ENCODE measurements at regions not wholly inside any gene's neighbourhood (a gene's known extent, or its start where the extent isn't known, plus 50 kb on each side); places are given as distances from the start of the nearest gene placed in this dataset.

DNA sequence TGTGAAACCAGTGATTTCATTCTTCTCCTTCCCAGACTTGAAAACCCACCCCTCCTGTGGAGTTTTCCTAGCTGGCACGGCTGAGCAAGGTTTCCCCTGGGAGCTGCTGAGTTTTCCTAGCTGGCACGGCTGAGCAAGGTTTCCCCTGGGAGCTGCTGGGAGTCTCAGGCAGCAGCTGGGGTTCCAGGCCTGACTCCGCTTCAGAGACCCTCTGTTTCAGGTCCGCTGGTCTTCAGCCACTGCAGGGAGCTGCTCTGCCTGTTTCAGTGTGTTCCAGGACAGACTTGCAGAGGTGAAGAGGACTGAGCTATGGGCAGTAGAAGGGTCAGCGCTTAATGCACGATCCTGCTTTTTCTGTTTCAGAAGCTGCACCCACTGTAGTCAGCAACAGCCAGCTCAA, 104.9 kb downstream of the XRCC2 start:
- Histone ChIP-seq H3K4me1 (ENCODE audit: control insufficient read depth, insufficient read depth, low read length) (no peaks in the 10 kb centered on the region), H3K4me3 (ENCODE audit: low read length) (no peak overlapping the region), H3K9me3 (ENCODE audit: control insufficient read depth, low read length) (no peaks in the 10 kb centered on the region), H3K27me3 (ENCODE audit: control insufficient read depth, insufficient read depth) (no peaks in the 10 kb centered on the region), H3K27ac (ENCODE audit: low read length) (no peak overlapping the region)
- intact Hi-C loops (cut with DNase I): no loop called here
- DNase-seq (no peak), ATAC-seq (no peak)
- WGBS: 54% methylated on average over 6 of the region's 6 CpGs

DNA sequence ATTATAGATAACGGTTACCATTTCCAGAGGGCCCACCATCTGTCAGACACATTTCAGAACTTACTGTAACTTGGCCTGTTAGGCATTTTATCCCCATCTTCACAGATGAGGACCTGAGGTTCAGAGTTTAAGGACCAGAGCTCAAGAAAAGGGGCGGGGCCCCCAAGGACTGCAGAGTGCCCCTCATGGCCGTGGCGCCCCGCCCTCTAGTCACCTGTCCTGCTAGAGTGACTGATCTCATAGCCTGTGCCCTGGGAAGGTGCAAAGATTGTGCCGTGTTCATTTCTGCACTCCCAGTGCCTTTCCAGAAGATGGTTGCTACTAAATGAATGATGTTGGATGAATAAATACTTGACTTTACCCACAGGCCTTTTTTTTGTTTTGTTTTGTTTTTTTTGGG, 107.0 kb downstream of the XRCC2 start:
- WGBS: 90% methylated on average over 6 of the region's 6 CpGs
- H3K27me3 ChIP-seq (ENCODE audit: control insufficient read depth, insufficient read depth): no peaks in the 10 kb centered on the region
- intact Hi-C loops (cut with DNase I): no loop called here

DNA sequence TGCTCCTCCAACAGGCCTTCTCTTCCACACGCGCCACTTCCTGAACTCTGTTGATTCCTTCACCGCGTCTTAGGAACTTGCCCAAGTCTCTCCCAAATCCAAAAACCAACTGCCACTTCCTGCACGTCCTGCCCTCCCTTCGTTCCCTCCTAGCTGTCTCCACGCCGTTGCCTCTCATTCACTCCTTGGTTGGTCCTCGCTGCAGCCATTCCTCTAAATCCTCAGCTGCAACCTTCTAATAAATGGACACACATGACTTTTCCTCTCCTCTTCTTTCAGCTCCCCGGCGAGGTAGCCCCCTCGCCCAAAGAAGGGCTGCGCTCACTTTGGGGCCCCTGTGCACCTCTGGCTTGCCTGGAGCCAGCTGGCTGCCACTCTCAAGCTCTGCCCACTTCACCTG, 110.2 kb downstream of the XRCC2 start:
- ATAC-seq (no peak), DNase-seq (no peak)
- no peak overlapping the region for H3K27ac ChIP-seq (ENCODE audit: low read length)
- H3K27me3 ChIP-seq (ENCODE audit: control insufficient read depth, insufficient read depth): no peaks in the 10 kb centered on the region
- H3K4me1 ChIP-seq (ENCODE audit: control insufficient read depth, insufficient read depth, low read length): no peaks in the 10 kb centered on the region
- no peaks in the 10 kb centered on the region for H3K9me3 ChIP-seq (ENCODE audit: control insufficient read depth, low read length)
- intact Hi-C loops (cut with DNase I): no loop called here
- no peak overlapping the region for H3K4me3 ChIP-seq (ENCODE audit: low read length)
- 59% methylated on average over 13 of the region's 13 CpGs for WGBS

More for the DNA sequence above, 107.0 kb downstream of the XRCC2 start:
- H3K9me3 ChIP-seq (ENCODE audit: control insufficient read depth, low read length): no peaks in the 10 kb centered on the region
- DNase-seq (no peak), ATAC-seq (no peak)
- H3K4me3 ChIP-seq (ENCODE audit: low read length): no peak overlapping the region
- H3K4me1 ChIP-seq (ENCODE audit: control insufficient read depth, insufficient read depth, low read length): no peaks in the 10 kb centered on the region
- H3K27ac ChIP-seq (ENCODE audit: low read length): no peak overlapping the region

DNA sequence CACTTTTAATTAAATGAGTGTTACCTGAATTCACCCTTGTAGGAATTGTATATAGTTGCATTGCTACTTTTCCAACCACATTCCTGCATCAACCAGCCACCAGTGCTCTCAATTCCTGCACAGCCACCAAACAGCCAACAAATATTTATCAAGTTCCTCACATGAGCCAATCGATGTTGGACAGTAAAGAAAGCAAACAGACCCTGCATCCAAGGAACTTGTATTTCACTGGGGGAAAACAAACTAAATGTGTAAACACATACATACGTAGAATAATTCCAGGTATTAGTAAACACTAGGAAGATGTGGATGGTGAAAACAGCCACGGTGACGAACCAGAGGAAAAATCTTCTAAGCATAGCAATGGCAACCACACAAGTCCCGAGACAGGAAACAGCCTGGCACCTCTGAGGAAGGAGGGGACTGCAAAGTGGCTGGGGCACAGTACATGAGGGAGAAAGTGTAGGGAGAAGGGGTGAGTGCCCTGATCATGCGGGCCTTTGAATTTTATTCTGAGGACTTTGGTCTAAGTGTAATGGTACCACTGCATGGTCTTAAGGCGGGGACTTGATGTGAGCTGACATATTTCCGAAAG, 111.2 kb downstream of the XRCC2 start:
- ATAC-seq (no peak), DNase-seq (no peak)
- Histone ChIP-seq H3K27ac (ENCODE audit: low read length) (no peak overlapping the region), H3K27me3 (ENCODE audit: control insufficient read depth, insufficient read depth) (no peaks in the 10 kb centered on the region), H3K9me3 (ENCODE audit: control insufficient read depth, low read length) (no peaks in the 10 kb centered on the region), H3K4me1 (ENCODE audit: control insufficient read depth, insufficient read depth, low read length) (no peaks in the 10 kb centered on the region), H3K4me3 (ENCODE audit: low read length) (no peak overlapping the region)
- WGBS: 70% methylated on average over 8 of the region's 8 CpGs
- intact Hi-C loops (cut with DNase I): no loop called here

DNA sequence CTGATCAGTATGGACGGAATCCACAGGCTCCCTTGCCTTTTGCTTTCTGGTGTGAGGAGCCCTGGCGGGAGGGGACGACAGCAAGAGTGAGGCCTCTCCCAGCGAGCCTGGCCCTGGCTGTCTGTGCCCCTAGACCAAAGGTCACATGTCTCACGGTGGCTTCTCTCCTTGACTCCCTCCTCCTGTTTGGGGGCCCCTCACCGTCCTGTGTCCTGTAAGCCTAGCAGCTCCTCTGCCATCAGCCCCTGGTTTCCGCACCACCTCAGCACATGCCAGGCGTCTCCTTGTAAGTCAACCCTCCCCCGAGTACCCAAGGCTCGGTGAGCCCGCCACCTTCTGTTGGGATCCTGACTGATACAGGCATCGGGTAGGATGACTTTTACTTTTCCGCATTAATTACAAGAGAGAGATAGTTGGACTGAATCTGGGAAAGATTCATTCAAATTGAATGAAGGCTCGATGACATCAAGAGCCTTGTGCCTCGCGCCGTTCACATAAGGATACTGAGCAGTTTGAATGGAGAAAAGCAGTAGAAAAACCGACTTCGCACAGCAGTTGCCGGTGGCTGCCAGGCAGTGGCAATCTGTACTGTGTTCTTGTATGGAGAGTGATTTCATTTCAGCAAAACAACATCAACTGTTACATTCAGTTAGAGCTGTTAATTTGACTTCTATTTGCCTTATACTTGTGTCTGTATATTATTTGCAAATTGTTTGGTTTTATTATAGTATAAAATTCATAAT, 119.8 kb downstream of the XRCC2 start:
- intact Hi-C loops (cut with DNase I): no loop called here
- no peak for DNase-seq
- H3K27me3 ChIP-seq (ENCODE audit: control insufficient read depth, insufficient read depth): no peaks in the 10 kb centered on the region
- 81% methylated on average over 20 of the region's 20 CpGs for WGBS
- H3K27ac ChIP-seq (ENCODE audit: low read length): no peak overlapping the region
- no peaks in the 10 kb centered on the region for H3K4me1 ChIP-seq (ENCODE audit: control insufficient read depth, insufficient read depth, low read length)
- H3K4me3 ChIP-seq (ENCODE audit: low read length): no peak overlapping the region
- ATAC-seq: no peak
- H3K9me3 ChIP-seq (ENCODE audit: control insufficient read depth, low read length): no peaks in the 10 kb centered on the region

DNA sequence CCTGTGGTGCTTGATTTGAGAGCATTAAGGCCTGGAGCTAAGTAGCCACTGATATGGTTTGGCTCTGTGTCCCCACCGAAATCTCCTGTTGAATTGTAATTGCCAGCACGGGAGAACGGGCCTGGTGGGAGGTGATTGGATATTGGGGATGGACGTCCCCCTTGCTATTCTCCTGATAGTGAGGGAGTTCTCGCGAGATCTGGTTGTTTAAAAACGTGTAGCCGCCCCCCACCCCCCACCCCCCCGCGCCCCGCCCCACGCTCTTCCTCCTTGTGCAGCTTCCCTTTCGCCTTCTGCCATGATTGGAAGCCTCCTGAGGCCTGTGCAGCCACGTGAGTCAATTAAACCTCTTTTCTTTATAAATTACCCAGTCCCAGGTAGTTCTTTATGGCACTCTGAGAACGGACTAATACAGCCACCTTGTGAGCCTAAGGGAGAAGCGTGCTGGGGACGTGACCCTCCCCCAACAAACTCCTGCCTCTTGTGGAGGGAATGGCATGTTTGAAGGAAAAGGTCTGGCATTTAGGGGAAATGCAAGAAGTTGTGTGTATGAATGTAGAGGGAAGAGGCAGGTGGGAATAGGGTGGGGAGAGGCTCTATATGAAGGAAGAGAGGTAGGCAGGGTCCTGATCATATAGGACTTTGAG, 118.0 kb upstream of the KMT2C start:
- no peaks in the 10 kb centered on the region for H3K27me3 ChIP-seq (ENCODE audit: control insufficient read depth, insufficient read depth)
- ATAC-seq: no peak
- no peak overlapping the region for H3K27ac ChIP-seq (ENCODE audit: low read length)
- WGBS: 66% methylated on average over 17 of the region's 17 CpGs
- intact Hi-C loops (cut with DNase I): no loop called here
- DNase-seq: no peak
- H3K4me1 ChIP-seq (ENCODE audit: control insufficient read depth, insufficient read depth, low read length): no peaks in the 10 kb centered on the region
- no peak overlapping the region for H3K4me3 ChIP-seq (ENCODE audit: low read length)
- H3K9me3 ChIP-seq (ENCODE audit: control insufficient read depth, low read length): no peaks in the 10 kb centered on the region

DNA sequence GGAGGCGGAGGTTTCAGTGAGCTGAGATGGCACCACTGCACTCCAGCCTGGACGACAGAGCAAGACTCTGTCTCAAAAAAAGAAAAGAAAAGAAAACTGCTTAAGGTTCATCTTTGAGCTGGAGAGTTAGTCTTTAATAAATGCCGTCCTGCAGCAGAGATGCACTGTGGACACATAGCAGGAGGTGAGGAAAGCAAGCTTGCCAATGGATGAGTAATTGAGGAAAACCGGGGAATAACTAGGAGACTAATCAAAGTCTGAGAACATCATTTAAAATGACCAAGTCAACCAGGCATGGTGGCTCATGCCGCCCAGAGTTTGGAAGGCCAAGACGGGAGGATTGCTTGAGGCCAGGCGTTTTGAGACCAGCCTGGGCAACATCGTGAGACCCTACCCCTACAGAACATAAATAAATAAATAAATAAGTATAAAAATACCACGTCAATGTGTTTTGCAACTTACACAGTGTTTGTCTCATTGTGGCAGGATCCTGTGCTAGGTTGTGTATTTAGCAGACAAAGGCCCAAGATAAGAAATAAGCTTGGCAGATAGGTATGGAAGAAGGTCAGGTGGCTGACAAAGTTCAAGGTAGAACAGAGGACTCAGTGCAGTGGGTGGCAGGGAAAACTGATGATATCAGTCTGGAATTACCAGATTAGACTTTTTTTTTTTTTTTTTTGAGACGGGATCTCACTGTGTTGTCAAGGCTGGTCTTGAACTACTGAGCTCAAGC, 115.7 kb upstream of the KMT2C start:
- Histone ChIP-seq H3K4me1 (ENCODE audit: control insufficient read depth, insufficient read depth, low read length) (no peaks in the 10 kb centered on the region), H3K9me3 (ENCODE audit: control insufficient read depth, low read length) (no peaks in the 10 kb centered on the region), H3K27me3 (ENCODE audit: control insufficient read depth, insufficient read depth) (no peaks in the 10 kb centered on the region), H3K27ac (ENCODE audit: low read length) (no peak overlapping the region), H3K4me3 (ENCODE audit: low read length) (no peak overlapping the region)
- ATAC-seq (no peak), DNase-seq (no peak)
- WGBS: 87% methylated on average over 10 of the region's 10 CpGs
- intact Hi-C loops (cut with DNase I): no loop called here

DNA sequence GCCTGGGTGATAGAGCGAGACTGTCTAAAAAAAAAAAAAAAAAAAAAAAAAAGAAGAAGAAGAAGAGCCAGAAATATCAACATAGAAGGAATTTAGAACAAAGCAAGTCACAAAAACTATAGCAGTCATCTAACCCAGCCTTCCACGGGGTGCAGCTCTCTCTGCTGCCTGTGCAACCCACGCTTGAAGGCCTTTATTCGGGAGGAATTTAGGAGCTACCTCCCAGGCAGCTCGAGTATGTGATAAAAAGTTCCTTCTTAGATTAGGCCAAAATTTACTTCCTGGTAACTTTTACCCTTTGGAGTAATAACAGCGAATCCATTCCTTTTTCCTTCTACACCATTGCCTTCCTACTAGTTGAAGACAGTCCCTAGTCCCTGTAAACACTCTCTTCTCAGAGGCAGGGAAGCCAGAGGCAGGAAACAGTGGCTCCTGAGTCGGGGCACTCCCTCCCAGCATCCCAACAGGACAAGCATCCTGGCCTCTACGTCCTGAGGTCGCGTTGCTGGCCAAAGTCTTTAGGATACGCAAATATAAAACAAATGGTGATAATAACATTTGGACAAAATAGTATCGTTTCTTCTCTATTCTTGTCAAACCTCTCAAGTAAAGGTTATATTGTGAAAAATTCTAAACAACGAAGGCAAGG, 109.3 kb upstream of the KMT2C start:
- DNase-seq (no peak), ATAC-seq (no peak)
- WGBS: 58% methylated on average over 13 of the region's 13 CpGs
- no peaks in the 10 kb centered on the region for H3K9me3 ChIP-seq (ENCODE audit: control insufficient read depth, low read length)
- no peak overlapping the region for H3K27ac ChIP-seq (ENCODE audit: low read length)
- H3K4me1 ChIP-seq (ENCODE audit: control insufficient read depth, insufficient read depth, low read length): no peaks in the 10 kb centered on the region
- no peak overlapping the region for H3K4me3 ChIP-seq (ENCODE audit: low read length)
- intact Hi-C loops (cut with DNase I): no loop called here
- H3K27me3 ChIP-seq (ENCODE audit: control insufficient read depth, insufficient read depth): no peaks in the 10 kb centered on the region

DNA sequence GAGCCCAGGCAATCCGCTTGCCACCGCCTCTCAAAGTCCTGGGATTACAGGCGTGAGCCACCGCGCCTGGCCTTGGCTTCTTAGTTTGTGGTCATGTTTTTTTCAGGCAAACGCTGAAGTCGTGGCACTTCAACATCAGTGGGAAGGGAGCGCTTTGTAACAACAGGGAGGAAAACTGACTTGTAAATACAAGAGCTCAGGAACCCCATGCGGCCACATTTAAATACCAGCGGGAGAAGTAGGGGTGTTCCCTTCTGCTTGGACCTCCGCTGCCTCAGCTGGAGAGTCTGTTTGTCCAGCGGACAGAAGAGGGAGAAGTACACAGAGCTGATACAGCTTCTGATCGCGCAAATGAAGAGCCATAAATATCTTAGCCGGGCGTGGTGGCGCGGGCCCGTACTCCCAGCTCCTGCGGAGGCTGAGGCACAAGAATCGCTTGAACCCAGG, 108.7 kb upstream of the KMT2C start:
- Histone ChIP-seq H3K9me3 (ENCODE audit: control insufficient read depth, low read length) (no peaks in the 10 kb centered on the region), H3K4me3 (ENCODE audit: low read length) (no peak overlapping the region), H3K4me1 (ENCODE audit: control insufficient read depth, insufficient read depth, low read length) (no peaks in the 10 kb centered on the region), H3K27ac (ENCODE audit: low read length) (no peak overlapping the region), H3K27me3 (ENCODE audit: control insufficient read depth, insufficient read depth) (no peaks in the 10 kb centered on the region)
- ATAC-seq (no peak), DNase-seq (no peak)
- WGBS: 65% methylated on average over 21 of the region's 21 CpGs
- intact Hi-C loops (cut with DNase I): no loop called here

DNA sequence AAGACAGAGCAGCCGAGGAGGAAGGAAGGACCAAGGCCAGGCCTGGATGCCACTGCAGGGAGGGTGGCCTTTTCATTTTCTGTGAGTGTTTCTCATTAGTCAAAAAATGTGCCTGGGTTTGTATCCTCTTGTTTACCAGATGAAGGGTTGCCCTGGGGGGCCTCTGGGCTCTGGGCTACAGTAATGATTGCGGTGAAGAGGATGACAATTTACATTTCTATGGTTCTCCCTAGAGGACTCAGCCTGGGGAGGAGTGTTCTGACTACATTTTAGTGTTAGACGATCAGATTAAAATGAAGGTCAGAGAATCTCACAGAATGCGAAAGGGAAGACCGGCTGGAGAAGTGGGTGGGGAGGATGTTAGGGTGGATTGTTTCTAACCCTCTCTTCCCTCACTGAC, 108.0 kb upstream of the KMT2C start:
- DNase-seq (no peak), ATAC-seq (no peak)
- Histone ChIP-seq H3K4me1 (ENCODE audit: control insufficient read depth, insufficient read depth, low read length) (no peaks in the 10 kb centered on the region), H3K27me3 (ENCODE audit: control insufficient read depth, insufficient read depth) (no peaks in the 10 kb centered on the region), H3K27ac (ENCODE audit: low read length) (no peak overlapping the region), H3K9me3 (ENCODE audit: control insufficient read depth, low read length) (no peaks in the 10 kb centered on the region), H3K4me3 (ENCODE audit: low read length) (no peak overlapping the region)
- intact Hi-C loops (cut with DNase I): no loop called here
- WGBS: 57% methylated on average over 5 of the region's 5 CpGs

DNA sequence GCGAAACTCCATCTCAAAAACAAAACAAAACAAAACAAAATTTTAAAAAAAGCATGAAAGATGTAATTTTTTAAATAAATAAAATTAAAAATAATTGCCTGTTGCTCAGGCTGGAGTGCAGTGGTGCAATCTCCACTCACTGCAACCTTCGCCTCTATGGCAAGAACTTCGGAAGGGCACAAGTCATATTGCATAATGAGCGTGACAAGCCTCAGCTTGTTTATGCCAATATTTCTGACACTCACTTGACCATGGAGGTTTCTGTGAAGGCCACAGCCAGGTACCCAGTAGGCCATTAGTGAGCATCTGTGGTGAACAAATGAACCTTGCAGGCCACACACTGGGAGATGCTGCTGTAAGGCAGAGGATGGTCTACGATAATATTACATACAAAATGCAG, 106.1 kb upstream of the KMT2C start:
- ATAC-seq (no peak), DNase-seq (no peak)
- Histone ChIP-seq H3K4me1 (ENCODE audit: control insufficient read depth, insufficient read depth, low read length) (no peaks in the 10 kb centered on the region), H3K27me3 (ENCODE audit: control insufficient read depth, insufficient read depth) (no peaks in the 10 kb centered on the region), H3K9me3 (ENCODE audit: control insufficient read depth, low read length) (no peaks in the 10 kb centered on the region), H3K4me3 (ENCODE audit: low read length) (no peak overlapping the region), H3K27ac (ENCODE audit: low read length) (no peak overlapping the region)
- 92% methylated on average over 5 of the region's 5 CpGs for WGBS
- intact Hi-C loops (cut with DNase I): no loop called here
